Endothelial cell (in vitro differentiated cells): ENCODE measurements at regions not wholly inside any gene's neighbourhood (a gene's known extent, or its start where the extent isn't known, plus 50 kb on each side); places are given as distances from the start of the nearest gene placed in this dataset.

Source experiments
- DNase-seq: peaks from one replicate; pipeline ENCODE4 v3.0.0; 2021; ENCODE audit warnings: low spot score
- H3K27ac Mint-ChIP-seq: one replicate; pipeline ENCODE4 v1.8.0; 2021; ENCODE audit warnings: mixed read lengths, inconsistent platforms; ENCODE audit not compliant: unreplicated experiment
- H3K27me3 Mint-ChIP-seq: one replicate; pipeline ENCODE4 v1.8.0; 2021; ENCODE audit warnings: mild to moderate bottlenecking, moderate library complexity, mixed read lengths, inconsistent platforms; ENCODE audit not compliant: unreplicated experiment
- H3K36me3 Mint-ChIP-seq: one replicate; pipeline ENCODE4 v1.8.0; 2021; ENCODE audit warnings: mild to moderate bottlenecking, low read depth, mixed read lengths, inconsistent platforms; ENCODE audit not compliant: unreplicated experiment
- H3K4me1 Mint-ChIP-seq: one replicate; pipeline ENCODE4 v1.8.0; 2021; ENCODE audit warnings: mild to moderate bottlenecking, mixed read lengths, inconsistent platforms; ENCODE audit not compliant: unreplicated experiment
- H3K4me3 Mint-ChIP-seq: one replicate; pipeline ENCODE4 v1.8.0; 2021; ENCODE audit warnings: mild to moderate bottlenecking, mixed read lengths, inconsistent platforms; ENCODE audit not compliant: unreplicated experiment
- H3K9me3 Mint-ChIP-seq: one replicate; pipeline ENCODE4 v1.8.0; 2021; ENCODE audit warnings: mixed read lengths, inconsistent platforms; ENCODE audit not compliant: unreplicated experiment
- TF ChIP-seq, protein P1 (sequence below): fragments of 200-600 bp; sonication (generic); IDR thresholded peaks from one replicate; pipeline ENCODE4 v1.5.0; 2021; ENCODE audit warnings: antibody characterized with exemption; ENCODE audit not compliant: unreplicated experiment

DNA sequence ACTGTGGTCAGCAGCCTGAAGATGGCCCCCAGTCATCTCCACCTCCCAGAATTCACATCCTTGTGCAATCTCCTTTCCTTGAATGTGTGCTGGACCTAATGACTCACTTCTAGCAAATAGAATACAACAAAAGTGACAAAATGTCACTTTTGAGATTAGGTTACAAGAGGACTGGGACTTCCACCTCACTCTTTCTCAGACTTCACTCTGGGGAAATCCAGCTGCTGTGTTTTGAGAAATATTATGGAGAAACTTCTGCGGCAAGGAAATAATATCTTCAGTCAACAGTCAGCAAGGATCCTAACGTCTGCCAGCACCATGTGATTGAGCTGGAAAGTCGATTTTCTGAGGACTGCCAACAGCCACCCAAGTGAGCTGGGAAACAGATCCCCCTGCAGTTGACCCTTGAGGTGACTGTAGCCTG lies 70.5 kb upstream of the GADD45A start:
- Mint-ChIP-seq H3K4me1 (peaks cover 9% of the 10 kb centered on the region), H3K27ac (no peak overlapping the region), H3K27me3 (peaks cover under 1% of the 10 kb centered on the region), H3K9me3 (no peaks in the 10 kb centered on the region), H3K36me3 (no peaks in the 10 kb centered on the region), H3K4me3 (no peak overlapping the region)
- TF ChIP-seq, protein P1, sequence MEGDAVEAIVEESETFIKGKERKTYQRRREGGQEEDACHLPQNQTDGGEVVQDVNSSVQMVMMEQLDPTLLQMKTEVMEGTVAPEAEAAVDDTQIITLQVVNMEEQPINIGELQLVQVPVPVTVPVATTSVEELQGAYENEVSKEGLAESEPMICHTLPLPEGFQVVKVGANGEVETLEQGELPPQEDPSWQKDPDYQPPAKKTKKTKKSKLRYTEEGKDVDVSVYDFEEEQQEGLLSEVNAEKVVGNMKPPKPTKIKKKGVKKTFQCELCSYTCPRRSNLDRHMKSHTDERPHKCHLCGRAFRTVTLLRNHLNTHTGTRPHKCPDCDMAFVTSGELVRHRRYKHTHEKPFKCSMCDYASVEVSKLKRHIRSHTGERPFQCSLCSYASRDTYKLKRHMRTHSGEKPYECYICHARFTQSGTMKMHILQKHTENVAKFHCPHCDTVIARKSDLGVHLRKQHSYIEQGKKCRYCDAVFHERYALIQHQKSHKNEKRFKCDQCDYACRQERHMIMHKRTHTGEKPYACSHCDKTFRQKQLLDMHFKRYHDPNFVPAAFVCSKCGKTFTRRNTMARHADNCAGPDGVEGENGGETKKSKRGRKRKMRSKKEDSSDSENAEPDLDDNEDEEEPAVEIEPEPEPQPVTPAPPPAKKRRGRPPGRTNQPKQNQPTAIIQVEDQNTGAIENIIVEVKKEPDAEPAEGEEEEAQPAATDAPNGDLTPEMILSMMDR: no peak
- no peak for DNase-seq

DNA sequence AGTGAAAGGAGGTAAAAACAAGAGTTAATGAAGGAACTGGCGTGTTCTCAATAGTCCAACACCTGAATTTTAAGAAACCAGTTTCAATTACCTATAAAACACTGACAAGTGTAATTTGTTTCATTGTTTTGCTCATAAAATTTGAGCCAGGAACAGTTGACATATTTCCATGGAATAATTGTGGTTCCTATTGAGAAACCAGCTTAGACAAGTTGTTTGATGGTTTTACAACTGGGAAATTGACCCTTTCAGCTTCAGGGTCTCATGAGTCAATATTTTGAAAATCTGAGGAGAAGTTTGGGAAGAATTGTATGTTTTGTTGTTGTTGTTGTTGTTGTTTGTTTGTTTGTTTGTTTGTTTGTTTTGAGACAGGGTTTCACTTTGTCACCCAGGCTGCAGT lies 69.1 kb upstream of the GADD45A start:
- no peaks in the 10 kb centered on the region for H3K9me3 Mint-ChIP-seq
- peaks cover 9% of the 10 kb centered on the region for H3K4me1 Mint-ChIP-seq
- no peak overlapping the region for H3K27ac Mint-ChIP-seq
- no peak for DNase-seq
- TF ChIP-seq, protein P1: no peak
- H3K36me3 Mint-ChIP-seq: no peaks in the 10 kb centered on the region
- no peaks in the 10 kb centered on the region for H3K27me3 Mint-ChIP-seq
- no peak overlapping the region for H3K4me3 Mint-ChIP-seq

DNA sequence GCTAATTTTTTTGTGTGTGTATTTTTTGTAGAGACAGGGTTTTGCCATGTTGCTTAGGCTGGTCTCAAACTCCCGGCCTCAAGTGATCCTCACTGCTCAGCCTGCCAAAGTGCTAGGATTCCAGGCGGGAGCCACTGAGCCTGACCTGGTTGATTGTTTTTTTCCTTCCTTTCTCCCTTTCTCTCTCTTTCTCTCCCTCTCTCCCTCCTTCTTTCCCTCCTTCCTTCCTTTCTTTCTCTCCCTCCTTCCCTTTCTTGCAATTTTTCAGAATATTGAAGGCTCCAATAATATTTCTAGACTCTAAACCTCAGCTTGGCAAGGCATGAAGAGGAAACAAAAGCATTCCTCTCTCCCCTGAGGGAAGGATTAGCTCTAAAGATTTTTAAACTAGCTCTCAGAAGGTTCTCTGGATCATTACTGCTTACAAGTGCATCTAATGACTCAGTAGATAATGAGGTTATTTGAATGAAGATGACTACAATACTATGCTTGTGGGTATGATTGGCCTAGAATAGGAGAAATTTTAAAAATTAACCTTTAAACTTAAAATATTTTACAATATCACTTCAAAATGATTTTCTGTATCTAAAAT lies 68.5 kb upstream of the GADD45A start:
- no peak for DNase-seq
- H3K27me3 Mint-ChIP-seq: no peaks in the 10 kb centered on the region
- no peak overlapping the region for H3K4me3 Mint-ChIP-seq

DNA sequence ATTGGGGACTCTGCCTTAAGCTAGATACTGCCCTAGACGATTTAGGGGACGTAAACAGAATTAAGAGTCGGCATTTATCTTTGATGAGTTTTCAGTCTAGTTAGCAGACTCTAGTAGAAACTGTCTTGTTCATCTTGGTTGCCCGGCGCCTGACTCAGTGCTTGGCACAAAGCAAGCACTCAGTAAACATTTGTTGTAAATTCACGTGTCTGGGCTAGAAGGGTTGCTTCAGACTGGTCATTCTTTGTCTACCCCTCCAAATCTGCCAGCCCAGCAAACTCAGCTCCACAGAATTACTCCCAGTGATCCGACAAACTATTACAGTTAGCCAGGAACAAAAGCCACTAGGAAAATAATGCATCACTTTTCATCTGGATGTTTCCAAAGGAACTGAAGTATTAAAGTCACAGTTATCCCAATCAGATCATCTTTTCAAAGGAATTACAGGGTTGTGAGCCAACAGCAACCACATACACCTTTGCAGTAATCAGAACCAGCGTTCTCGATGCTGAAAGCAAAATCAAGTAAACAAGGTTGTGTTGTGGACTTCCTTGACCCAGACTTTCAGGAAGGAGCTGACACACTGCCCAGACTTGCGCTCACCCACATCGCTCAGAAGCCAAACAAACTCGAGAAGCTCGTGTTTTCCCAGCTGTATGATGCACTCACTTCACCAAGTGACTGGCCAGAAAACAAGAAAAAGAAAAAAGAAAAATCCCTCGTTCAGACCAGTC lies 66.5 kb upstream of the GADD45A start:
- H3K4me3 Mint-ChIP-seq: no peak overlapping the region
- no peak overlapping the region for H3K27ac Mint-ChIP-seq
- DNase-seq: no peak
- TF ChIP-seq, protein P1: no peak
- H3K36me3 Mint-ChIP-seq: no peaks in the 10 kb centered on the region
- no peaks in the 10 kb centered on the region for H3K9me3 Mint-ChIP-seq
- H3K27me3 Mint-ChIP-seq: no peaks in the 10 kb centered on the region
- H3K4me1 Mint-ChIP-seq: no peaks in the 10 kb centered on the region

More for the DNA sequence above, 68.5 kb upstream of the GADD45A start:
- TF ChIP-seq, protein P1: no peak
- no peaks in the 10 kb centered on the region for H3K9me3 Mint-ChIP-seq
- no peak overlapping the region for H3K27ac Mint-ChIP-seq
- H3K36me3 Mint-ChIP-seq: no peaks in the 10 kb centered on the region
- peaks cover 9% of the 10 kb centered on the region for H3K4me1 Mint-ChIP-seq

DNA sequence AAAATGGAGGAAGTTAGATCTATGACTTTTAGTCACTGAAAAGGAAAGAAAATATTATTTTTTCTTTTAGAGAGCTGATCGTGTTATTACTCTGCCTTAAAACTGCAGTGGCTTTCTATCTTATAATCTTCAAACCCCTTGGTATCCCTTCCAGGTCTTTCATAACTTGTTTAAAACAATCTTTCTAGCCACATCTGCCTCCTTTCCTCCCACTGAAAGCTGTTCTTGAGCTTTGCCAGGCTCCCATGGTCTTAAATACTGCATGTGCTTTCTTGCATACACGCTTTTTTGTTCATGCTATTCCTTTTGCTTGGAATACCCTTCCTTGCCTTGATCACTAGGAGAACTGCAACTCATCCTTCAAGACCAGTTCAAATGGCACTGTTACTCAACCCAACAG lies 65.9 kb upstream of the GADD45A start:
- H3K4me1 Mint-ChIP-seq: no peaks in the 10 kb centered on the region
- DNase-seq: no peak
- H3K27ac Mint-ChIP-seq: no peak overlapping the region
- no peak overlapping the region for H3K4me3 Mint-ChIP-seq
- no peaks in the 10 kb centered on the region for H3K36me3 Mint-ChIP-seq
- H3K27me3 Mint-ChIP-seq: no peaks in the 10 kb centered on the region
- TF ChIP-seq, protein P1: no peak
- no peaks in the 10 kb centered on the region for H3K9me3 Mint-ChIP-seq
